ENCODE measurements at regions not wholly inside any gene's neighbourhood (a gene's known extent, or its start where the extent isn't known, plus 50 kb on each side); places are given as distances from the start of the nearest gene placed in this dataset.

DNA sequence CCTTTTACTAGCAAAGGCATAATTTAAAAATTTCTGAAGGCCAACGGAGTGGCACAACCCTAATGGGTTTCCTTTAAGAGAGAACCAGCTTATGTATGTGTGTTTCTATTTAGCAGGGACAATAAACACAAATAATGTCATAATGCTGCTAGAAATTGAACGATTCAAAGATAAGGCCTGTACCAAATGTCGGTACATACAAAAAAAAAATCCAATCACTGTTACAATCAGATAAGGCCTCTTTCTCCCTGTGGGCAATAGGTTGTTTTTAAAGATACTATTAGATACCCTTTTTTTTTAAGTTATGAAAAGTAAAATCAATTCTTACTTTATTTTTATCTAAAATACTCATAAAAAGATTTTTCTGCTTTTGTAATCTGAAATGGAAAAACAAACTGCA is 821.0 kb downstream of the PRELID2 start:
- no peak overlapping the region for H3K4me3 Mint-ChIP-seq
- no peaks in the 10 kb centered on the region for H3K27me3 Mint-ChIP-seq (ENCODE audit: insufficient read depth, low read depth, poor library complexity)
- H3K9me3 Mint-ChIP-seq = no peaks in the 10 kb centered on the region
- H3K4me2 ChIP-seq = no peak overlapping the region
- H4K20me1 ChIP-seq (replicated peaks; ENCODE audit: insufficient read depth) = no peaks in the 10 kb centered on the region
- peaks cover 5% of the 10 kb centered on the region; the same call in 2 of the 3 replicates for H3K4me1 Mint-ChIP-seq
- H3K27ac ChIP-seq (ENCODE audit: low read depth) = no peak overlapping the region
- no peak overlapping the region for H2AFZ ChIP-seq
- TF ChIP-seq EZH2phosphoT487 (IDR thresholded peaks at IDR 0.05; ENCODE audit: unreplicated experiment) = no peak
- no peak for TF ChIP-seq EZH2 (IDR thresholded peaks at IDR 0.05; ENCODE audit: low read depth, unreplicated experiment)
- H3K79me2 ChIP-seq (replicated peaks; ENCODE audit: insufficient read depth) = no peaks in the 10 kb centered on the region
- no peaks in the 10 kb centered on the region for H3K27me3 ChIP-seq (ENCODE audit: insufficient read depth)
- no peaks in the 10 kb centered on the region for H3F3A ChIP-seq (replicated peaks; ENCODE audit: low read depth)
- H3K27ac Mint-ChIP-seq = no peak overlapping the region
- H3K4me1 ChIP-seq (ENCODE audit: insufficient read depth) = no peaks in the 10 kb centered on the region
- no peak for DNase-seq (ENCODE audit: low spot score)
- no peaks in the 10 kb centered on the region for H3K36me3 ChIP-seq (ENCODE audit: insufficient read depth)
- ATAC-seq = no peak
- H3K9me2 ChIP-seq (ENCODE audit: insufficient read depth) = no peaks in the 10 kb centered on the region
- no peaks in the 10 kb centered on the region for H3K36me3 Mint-ChIP-seq (ENCODE audit: low read depth)
- H3K4me3 ChIP-seq = no peak overlapping the region

GRCh38 chr5:145010834-145011233 is 824.3 kb downstream of the PRELID2 start:
- H3F3A ChIP-seq (replicated peaks; ENCODE audit: low read depth) = no peaks in the 10 kb centered on the region
- H3K4me1 Mint-ChIP-seq = peaks cover 8% of the 10 kb centered on the region; the same call in 2 of the 3 replicates
- H2AFZ ChIP-seq = no peak overlapping the region
- H3K27ac Mint-ChIP-seq = no peak overlapping the region
- H3K27me3 Mint-ChIP-seq (ENCODE audit: insufficient read depth, low read depth, poor library complexity) = no peaks in the 10 kb centered on the region
- TF ChIP-seq STAT1 (IDR thresholded peaks at IDR 0.05; ENCODE audit: unreplicated experiment) (no peak), JUNB (IDR thresholded peaks at IDR 0.05; ENCODE audit: unreplicated experiment) (no peak), NANOG (IDR thresholded peaks at IDR 0.05; ENCODE audit: borderline replicate concordance) (no peak), CTCF (conservative IDR thresholded peaks at IDR 0.05; ENCODE audit: low read depth in 2 of 2) (no peak), CREB1 (CRISPR knock-in tag; IDR thresholded peaks at IDR 0.05; ENCODE audit: low read depth) (no peak), ETS1 (IDR thresholded peaks at IDR 0.05) (no peak)
- no peaks in the 10 kb centered on the region for H3K27me3 ChIP-seq (ENCODE audit: insufficient read depth)
- no peaks in the 10 kb centered on the region for H3K79me2 ChIP-seq (replicated peaks; ENCODE audit: insufficient read depth)
- ATAC-seq (no peak), DNase-seq (ENCODE audit: low spot score) (no peak)
- no peaks in the 10 kb centered on the region for H3K36me3 ChIP-seq (ENCODE audit: insufficient read depth)
- H3K4me1 ChIP-seq (ENCODE audit: insufficient read depth) = no peaks in the 10 kb centered on the region
- H3K9me3 Mint-ChIP-seq = no peaks in the 10 kb centered on the region
- no peak overlapping the region for H3K27ac ChIP-seq (ENCODE audit: low read depth)
- H3K36me3 Mint-ChIP-seq (ENCODE audit: low read depth) = no peaks in the 10 kb centered on the region
- H3K4me3 ChIP-seq = no peak overlapping the region
- H3K4me3 Mint-ChIP-seq = no peak overlapping the region
- no peaks in the 10 kb centered on the region for H3K9me2 ChIP-seq (ENCODE audit: insufficient read depth)
- H3K4me2 ChIP-seq = no peak overlapping the region
- H4K20me1 ChIP-seq (replicated peaks; ENCODE audit: insufficient read depth) = no peaks in the 10 kb centered on the region

Data from GM23338 (cell line).